Psoas muscle (tissue), 7 donors: ENCODE measurements at regions not wholly inside any gene's neighbourhood (a gene's known extent, or its start where the extent isn't known, plus 50 kb on each side); places are given as distances from the start of the nearest gene placed in this dataset.
"Not testable (repeated sequence)": the region's sequence is repeated elsewhere in the genome, so short reads cannot be mapped to it uniquely, and the experiment has no call there.

Experiments used
- ATAC-seq, 4 donors: fragments of 200-7000 bp; cut with Tn5 transposase; one replicate each; pipeline ENCODE4 v1.9.1; 2020; ENCODE audit warnings: moderate library complexity in 3 of 4, mild to moderate bottlenecking in 2 of 4
- DNase-seq, 2 donors: peaks; one replicate each; pipeline ENCODE4 v3.0.0-alpha.2; 2020
- H3K27ac ChIP-seq: fragments of 200-600 bp; one replicate; pipeline ENCODE4 v1.8.0; 2022
- H3K27me3 ChIP-seq, 3 donors: fragments of 200-600 bp in 1 of 3; one replicate each; pipeline versions ENCODE4 v1.6.1 to v1.8.0; 2013 to 2022; ENCODE audit warnings: low read length in 2 of 3, mild to moderate bottlenecking in 2 of 3, moderate library complexity in 1 of 3; ENCODE audit not compliant: insufficient read depth in 3 of 3
- H3K36me3 ChIP-seq, 2 donors: fragments of 200-600 bp in 1 of 2; one replicate each; pipeline versions ENCODE4 v1.6.1 to v1.8.0; 2013 to 2022; ENCODE audit warnings: low read depth in 1 of 2, mild to moderate bottlenecking in 1 of 2, moderate library complexity in 1 of 2; ENCODE audit not compliant: insufficient read depth in 1 of 2
- H3K4me1 ChIP-seq: fragments of 200-600 bp; one replicate; pipeline ENCODE4 v1.8.0; 2022
- H3K4me3 ChIP-seq: fragments of 200-600 bp; one replicate; pipeline ENCODE4 v1.8.0; 2022; ENCODE audit warnings: mild to moderate bottlenecking
- H3K9me3 ChIP-seq: fragments of 200-600 bp; one replicate; pipeline ENCODE4 v1.8.0; 2022
- WGBS, 3 donors: extraction: QIAGEN DNeasy Blood & Tissue Kit; methylation state at CpG; one replicate each; pipeline versions ENCODE4 v1.1.6 to v1.1.7; 2013; 5-methylcytosine and 5-hydroxymethylcytosine counted together
- intact Hi-C, 2 donors: fragments of 100-400 bp; cut with DNase I; formaldehyde crosslinking; loops; one replicate each; pipeline versions ENCODE4 v1.11.0 to v1.14.2; 2022
- TF ChIP-seq, protein P1 (sequence below): fragments of 200-600 bp; IDR thresholded peaks from one replicate; pipeline ENCODE4 v1.8.0; 2022; ENCODE audit warnings: antibody characterized with exemption
- donor health status: healthy with polysubstance abuse.
- donor health status: DM: no; HTN: no; CAD: no; lungs with moderate emphysema.
- donor health status: Bipolar disorder and iron deficiency.
- donor health status: healthy.
- donor health status: DM: yes; HTN: yes; CAD: no.
- donor health status: DM: no; HTN: no; CAD: no.
- donor health status: DM: yes; HTN: yes; CAD: no.

DNA sequence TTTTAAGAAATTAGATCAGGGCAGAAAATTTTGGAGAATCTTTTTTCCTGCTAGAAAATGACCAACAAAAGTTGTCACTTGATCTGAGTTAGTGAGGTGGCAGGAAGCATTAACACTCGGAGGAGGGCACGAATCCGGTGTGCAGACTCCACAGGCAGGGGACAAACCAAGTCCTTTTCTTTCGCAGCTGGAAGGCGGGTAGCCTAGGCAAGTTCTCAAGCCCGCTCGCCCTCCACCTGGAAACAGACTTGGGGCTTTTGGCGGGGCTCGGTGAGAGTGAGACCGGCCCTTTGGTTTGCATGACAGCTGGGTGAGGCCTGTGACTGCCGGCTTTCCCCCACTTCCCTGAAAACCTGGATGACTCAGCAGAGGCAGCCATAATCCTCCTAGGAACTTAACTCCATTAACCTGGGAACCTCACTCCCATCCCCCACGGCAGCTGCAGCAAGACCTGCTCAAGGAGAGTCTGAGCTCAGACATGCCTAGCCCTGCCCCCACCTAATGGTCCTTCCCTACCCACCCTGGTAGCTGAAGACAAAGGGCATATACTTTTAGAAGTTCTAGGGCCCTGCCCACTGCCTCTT lies 134.8 kb downstream of the MFSD1 start:
- Histone ChIP-seq H3K36me3 (no peaks in the 10 kb centered on the region), H3K27me3 (no peaks in the 10 kb centered on the region), H3K9me3 (peaks cover 22% of the 10 kb centered on the region), H3K4me1 (no peaks in the 10 kb centered on the region), H3K4me3 (no peak overlapping the region), H3K27ac (no peak overlapping the region)
- WGBS, 3 donors, result 67 to 77% (median 76%) methylated on average over 12 of the region's 12 CpGs
- intact Hi-C loops, result no loop called here
- ATAC-seq (no peak), DNase-seq (no peak)
- TF ChIP-seq, protein P1, sequence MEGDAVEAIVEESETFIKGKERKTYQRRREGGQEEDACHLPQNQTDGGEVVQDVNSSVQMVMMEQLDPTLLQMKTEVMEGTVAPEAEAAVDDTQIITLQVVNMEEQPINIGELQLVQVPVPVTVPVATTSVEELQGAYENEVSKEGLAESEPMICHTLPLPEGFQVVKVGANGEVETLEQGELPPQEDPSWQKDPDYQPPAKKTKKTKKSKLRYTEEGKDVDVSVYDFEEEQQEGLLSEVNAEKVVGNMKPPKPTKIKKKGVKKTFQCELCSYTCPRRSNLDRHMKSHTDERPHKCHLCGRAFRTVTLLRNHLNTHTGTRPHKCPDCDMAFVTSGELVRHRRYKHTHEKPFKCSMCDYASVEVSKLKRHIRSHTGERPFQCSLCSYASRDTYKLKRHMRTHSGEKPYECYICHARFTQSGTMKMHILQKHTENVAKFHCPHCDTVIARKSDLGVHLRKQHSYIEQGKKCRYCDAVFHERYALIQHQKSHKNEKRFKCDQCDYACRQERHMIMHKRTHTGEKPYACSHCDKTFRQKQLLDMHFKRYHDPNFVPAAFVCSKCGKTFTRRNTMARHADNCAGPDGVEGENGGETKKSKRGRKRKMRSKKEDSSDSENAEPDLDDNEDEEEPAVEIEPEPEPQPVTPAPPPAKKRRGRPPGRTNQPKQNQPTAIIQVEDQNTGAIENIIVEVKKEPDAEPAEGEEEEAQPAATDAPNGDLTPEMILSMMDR, result no peak

GRCh38 chr3:158950178-158950901 lies 148.5 kb downstream of the MFSD1 start:
- intact Hi-C loops, result no loop called here
- Histone ChIP-seq H3K27ac (no peak overlapping the region), H3K9me3 (no peaks in the 10 kb centered on the region), H3K27me3 (no peaks in the 10 kb centered on the region), H3K4me1 (no peaks in the 10 kb centered on the region), H3K36me3 (no peaks in the 10 kb centered on the region), H3K4me3 (no peak overlapping the region)
- 82 to 88% (median 83%) methylated on average over 8 of the region's 8 CpGs for WGBS, 3 donors
- TF ChIP-seq, protein P1, result no peak
- DNase-seq (no peak), ATAC-seq (no peak)

DNA sequence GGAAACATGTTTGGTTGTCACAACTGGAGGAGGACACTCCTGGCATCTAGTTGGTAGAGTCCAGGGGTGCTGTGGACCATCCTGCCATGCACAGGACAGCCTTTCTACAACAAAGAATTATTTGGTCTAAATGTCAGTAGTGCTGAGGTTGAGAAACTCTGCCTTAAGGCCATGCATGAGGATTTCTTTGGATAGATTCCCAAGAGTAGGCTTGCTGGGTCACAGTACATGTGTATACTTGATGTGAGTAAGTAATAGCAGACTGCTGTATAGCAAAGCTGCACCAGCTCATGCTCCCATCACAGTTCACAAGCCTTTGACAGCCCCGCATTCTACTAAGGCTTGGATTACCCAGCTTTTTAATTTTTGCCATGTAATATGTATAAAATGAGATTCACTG lies 151.3 kb downstream of the MFSD1 start:
- TF ChIP-seq, protein P1, result no peak
- intact Hi-C loops, result no loop called here
- 88 to 90% (median 89%) methylated on average over 1 of the region's 1 CpG for WGBS, 3 donors

GRCh38 chr3:158954420-158954819 lies 152.6 kb downstream of the MFSD1 start:
- 60 to 72% (median 69%) methylated on average over 2 of the region's 2 CpGs for WGBS, 3 donors
- Histone ChIP-seq H3K27ac (no peak overlapping the region), H3K4me3 (no peak overlapping the region), H3K36me3 (no peaks in the 10 kb centered on the region), H3K9me3 (no peaks in the 10 kb centered on the region), H3K4me1 (no peaks in the 10 kb centered on the region), H3K27me3 (no peaks in the 10 kb centered on the region)
- no peak for ATAC-seq
- no peak for DNase-seq
- TF ChIP-seq, protein P1, result no peak
- intact Hi-C loops, result no loop called here

More for the DNA sequence above, 151.3 kb downstream of the MFSD1 start:
- no peaks in the 10 kb centered on the region for H3K9me3 ChIP-seq
- H3K27ac ChIP-seq, result no peak overlapping the region
- H3K4me1 ChIP-seq, result no peaks in the 10 kb centered on the region
- no peaks in the 10 kb centered on the region for H3K36me3 ChIP-seq
- ATAC-seq (no peak), DNase-seq (no peak)
- H3K4me3 ChIP-seq, result no peak overlapping the region
- no peaks in the 10 kb centered on the region for H3K27me3 ChIP-seq

GRCh38 chr3:158957777-158958176 lies 155.9 kb downstream of the MFSD1 start:
- DNase-seq, H3K9me3 ChIP-seq, ATAC-seq, intact Hi-C loops, H3K27me3 ChIP-seq, H3K4me3 ChIP-seq, H3K36me3 ChIP-seq, H3K4me1 ChIP-seq, H3K27ac ChIP-seq: not testable (repeated sequence)
- WGBS, 3 donors, result no CpG with 5 or more reads among the region's 1 CpG
